ENCODE measurements at regions not wholly inside any gene's neighbourhood (a gene's known extent, or its start where the extent isn't known, plus 50 kb on each side); places are given as distances from the start of the nearest gene placed in this dataset.

DNA sequence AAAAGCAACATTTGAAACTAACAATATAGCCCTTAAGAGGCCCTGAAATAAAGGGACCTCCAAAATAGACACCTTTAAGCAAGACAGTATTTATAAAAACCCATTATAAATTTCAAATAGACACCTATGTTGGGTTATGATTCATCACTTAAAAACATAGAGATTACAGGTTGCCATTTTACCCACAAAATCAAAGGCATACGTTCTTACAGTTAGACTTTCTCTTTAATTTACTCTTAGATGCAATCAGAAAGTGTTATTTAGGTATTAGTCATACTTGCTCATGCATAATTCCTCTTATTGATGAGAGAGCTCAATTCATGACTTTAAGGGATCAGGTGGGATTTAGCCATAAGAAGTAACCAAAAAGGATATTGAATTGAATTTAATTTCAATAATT, 51.5 kb upstream of the TMEM200A start:
- DNase-seq (ENCODE audit: insufficient read length, low spot score, missing footprints): no peak
- Histone ChIP-seq H3K4me2 (ENCODE audit: insufficient read depth, low read length) (no peak overlapping the region), H4K20me1 (ENCODE audit: insufficient read depth, low read length) (no peaks in the 10 kb centered on the region), H3K36me3 (ENCODE audit: insufficient read depth, low read length) (no peaks in the 10 kb centered on the region), H3K27me3 (ENCODE audit: insufficient read depth, low read length) (no peaks in the 10 kb centered on the region), H2AFZ (ENCODE audit: low read length) (no peak overlapping the region), H3K4me1 (ENCODE audit: insufficient read depth, low read length) (no peaks in the 10 kb centered on the region), H3K27ac (ENCODE audit: low read depth, low read length) (no peak overlapping the region), H3K79me2 (ENCODE audit: insufficient read depth, low read length) (no peaks in the 10 kb centered on the region), H3K4me3 (ENCODE audit: insufficient read depth, low read length) (no peak overlapping the region), H3K9me3 (ENCODE audit: low read depth, low read length) (no peaks in the 10 kb centered on the region)
- TF ChIP-seq, protein P1, sequence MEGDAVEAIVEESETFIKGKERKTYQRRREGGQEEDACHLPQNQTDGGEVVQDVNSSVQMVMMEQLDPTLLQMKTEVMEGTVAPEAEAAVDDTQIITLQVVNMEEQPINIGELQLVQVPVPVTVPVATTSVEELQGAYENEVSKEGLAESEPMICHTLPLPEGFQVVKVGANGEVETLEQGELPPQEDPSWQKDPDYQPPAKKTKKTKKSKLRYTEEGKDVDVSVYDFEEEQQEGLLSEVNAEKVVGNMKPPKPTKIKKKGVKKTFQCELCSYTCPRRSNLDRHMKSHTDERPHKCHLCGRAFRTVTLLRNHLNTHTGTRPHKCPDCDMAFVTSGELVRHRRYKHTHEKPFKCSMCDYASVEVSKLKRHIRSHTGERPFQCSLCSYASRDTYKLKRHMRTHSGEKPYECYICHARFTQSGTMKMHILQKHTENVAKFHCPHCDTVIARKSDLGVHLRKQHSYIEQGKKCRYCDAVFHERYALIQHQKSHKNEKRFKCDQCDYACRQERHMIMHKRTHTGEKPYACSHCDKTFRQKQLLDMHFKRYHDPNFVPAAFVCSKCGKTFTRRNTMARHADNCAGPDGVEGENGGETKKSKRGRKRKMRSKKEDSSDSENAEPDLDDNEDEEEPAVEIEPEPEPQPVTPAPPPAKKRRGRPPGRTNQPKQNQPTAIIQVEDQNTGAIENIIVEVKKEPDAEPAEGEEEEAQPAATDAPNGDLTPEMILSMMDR (IDR thresholded peaks at IDR 0.05; ENCODE audit: extremely low read depth, low read depth, low read length): no peak

DNA sequence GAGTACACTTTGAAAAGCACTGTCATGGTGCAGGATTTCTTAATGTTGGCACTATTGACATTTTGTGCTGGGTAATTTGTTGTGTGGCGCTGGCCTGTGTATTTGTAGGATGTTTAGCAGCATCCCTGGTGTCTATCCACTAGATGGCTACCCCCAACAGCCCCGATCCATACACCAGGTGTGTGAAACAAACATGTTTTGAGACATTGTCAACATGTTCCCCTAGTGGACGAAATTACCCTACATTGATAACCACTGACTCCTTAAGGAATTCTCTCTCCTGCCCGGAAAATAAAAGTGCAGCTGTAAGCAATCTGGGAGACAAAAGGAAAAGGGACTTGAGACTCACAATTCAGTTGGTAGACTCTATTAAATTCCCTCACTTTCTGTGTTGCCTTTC, 52.6 kb upstream of the TMEM200A start:
- no peaks in the 10 kb centered on the region for H3K9me3 ChIP-seq (ENCODE audit: low read depth, low read length)
- H3K36me3 ChIP-seq (ENCODE audit: insufficient read depth, low read length): no peaks in the 10 kb centered on the region
- H3K27me3 ChIP-seq (ENCODE audit: insufficient read depth, low read length): no peaks in the 10 kb centered on the region
- H2AFZ ChIP-seq (ENCODE audit: low read length): no peak overlapping the region
- TF ChIP-seq, protein P1 (IDR thresholded peaks at IDR 0.05; ENCODE audit: extremely low read depth, low read depth, low read length): no peak
- DNase-seq (ENCODE audit: insufficient read length, low spot score, missing footprints): no peak
- no peaks in the 10 kb centered on the region for H4K20me1 ChIP-seq (ENCODE audit: insufficient read depth, low read length)
- H3K4me2 ChIP-seq (ENCODE audit: insufficient read depth, low read length): no peak overlapping the region
- no peak overlapping the region for H3K4me3 ChIP-seq (ENCODE audit: insufficient read depth, low read length)
- no peaks in the 10 kb centered on the region for H3K4me1 ChIP-seq (ENCODE audit: insufficient read depth, low read length)
- H3K79me2 ChIP-seq (ENCODE audit: insufficient read depth, low read length): no peaks in the 10 kb centered on the region
- no peak overlapping the region for H3K27ac ChIP-seq (ENCODE audit: low read depth, low read length)

DNA sequence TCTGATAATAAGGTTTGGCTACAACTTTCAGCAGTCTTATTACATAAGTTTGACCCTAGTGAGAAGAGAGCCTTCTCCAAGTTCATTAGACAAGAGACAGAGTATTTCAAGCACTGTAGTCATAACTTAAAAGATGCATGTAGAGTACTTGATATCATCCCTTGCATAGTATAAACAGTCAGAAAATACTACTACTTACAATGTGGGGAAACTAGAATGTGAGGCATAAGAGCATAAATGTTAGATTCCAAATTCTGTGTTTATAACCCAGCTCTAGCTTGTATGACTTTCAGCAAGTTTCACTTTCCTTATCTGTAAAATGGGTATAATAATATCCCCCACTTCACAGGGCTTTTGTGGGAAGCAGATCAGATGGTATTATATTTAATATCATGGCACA, 56.8 kb upstream of the TMEM200A start:
- Histone ChIP-seq H3K79me2 (ENCODE audit: insufficient read depth, low read length) (no peaks in the 10 kb centered on the region), H3K27ac (ENCODE audit: low read depth, low read length) (no peak overlapping the region), H3K27me3 (ENCODE audit: insufficient read depth, low read length) (no peaks in the 10 kb centered on the region), H4K20me1 (ENCODE audit: insufficient read depth, low read length) (no peaks in the 10 kb centered on the region), H3K9me3 (ENCODE audit: low read depth, low read length) (no peaks in the 10 kb centered on the region), H2AFZ (ENCODE audit: low read length) (no peak overlapping the region), H3K4me2 (ENCODE audit: insufficient read depth, low read length) (no peak overlapping the region), H3K36me3 (ENCODE audit: insufficient read depth, low read length) (no peaks in the 10 kb centered on the region), H3K4me1 (ENCODE audit: insufficient read depth, low read length) (peaks cover 9% of the 10 kb centered on the region), H3K4me3 (ENCODE audit: insufficient read depth, low read length) (no peak overlapping the region)
- DNase-seq (ENCODE audit: insufficient read length, low spot score, missing footprints): no peak
- TF ChIP-seq, protein P1 (IDR thresholded peaks at IDR 0.05; ENCODE audit: extremely low read depth, low read depth, low read length): no peak

DNA sequence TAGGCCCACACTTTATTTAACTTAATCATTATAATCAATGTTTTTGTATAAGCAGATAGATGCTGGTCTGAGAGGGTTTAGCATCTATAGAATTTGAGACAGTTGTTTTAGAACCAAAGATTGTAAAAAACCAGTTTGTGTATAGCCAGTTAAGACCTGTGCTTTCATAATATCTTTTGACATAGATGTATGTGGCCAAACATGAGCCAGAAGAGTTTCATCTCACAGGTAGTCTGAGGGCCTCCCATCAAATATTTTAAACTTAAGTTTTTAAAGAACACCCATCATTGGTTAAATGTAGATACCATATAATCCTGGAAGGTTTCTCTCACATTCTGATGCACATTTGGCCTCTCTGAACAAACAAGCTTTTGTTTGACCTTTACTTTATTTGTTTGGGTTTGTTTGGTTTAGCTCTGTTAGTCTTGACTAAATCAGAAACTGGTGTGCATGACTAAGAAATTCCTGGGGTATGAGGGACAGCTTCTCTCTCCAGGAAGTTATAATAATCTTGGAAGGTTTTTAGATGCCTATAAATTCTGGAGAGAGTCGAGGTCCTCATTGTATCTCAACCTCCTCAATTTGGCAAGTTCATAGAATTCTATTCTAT, 58.0 kb upstream of the TMEM200A start:
- no peaks in the 10 kb centered on the region for H3K27me3 ChIP-seq (ENCODE audit: insufficient read depth, low read length)
- H3K79me2 ChIP-seq (ENCODE audit: insufficient read depth, low read length): no peaks in the 10 kb centered on the region
- H4K20me1 ChIP-seq (ENCODE audit: insufficient read depth, low read length): no peaks in the 10 kb centered on the region
- peaks cover 14% of the 10 kb centered on the region for H3K4me1 ChIP-seq (ENCODE audit: insufficient read depth, low read length)
- H3K36me3 ChIP-seq (ENCODE audit: insufficient read depth, low read length): no peaks in the 10 kb centered on the region
- no peak overlapping the region for H3K27ac ChIP-seq (ENCODE audit: low read depth, low read length)
- DNase-seq (ENCODE audit: insufficient read length, low spot score, missing footprints): no peak
- TF ChIP-seq, protein P1 (IDR thresholded peaks at IDR 0.05; ENCODE audit: extremely low read depth, low read depth, low read length): no peak
- H3K9me3 ChIP-seq (ENCODE audit: low read depth, low read length): no peaks in the 10 kb centered on the region
- no peak overlapping the region for H2AFZ ChIP-seq (ENCODE audit: low read length)
- H3K4me2 ChIP-seq (ENCODE audit: insufficient read depth, low read length): peak overlapping the region; percentile 41
- no peak overlapping the region for H3K4me3 ChIP-seq (ENCODE audit: insufficient read depth, low read length)
